Neutrophil (primary cell): ENCODE measurements at regions not wholly inside any gene's neighbourhood (a gene's known extent, or its start where the extent isn't known, plus 50 kb on each side); places are given as distances from the start of the nearest gene placed in this dataset.

Experiments used
- H3K27ac ChIP-seq: fragments of 200-600 bp; sonication (generic); 2 replicates; pipeline ENCODE4 v1.5.1; 2016; ENCODE audit warnings: mild to moderate bottlenecking, moderate library complexity
- H3K27me3 ChIP-seq: fragments of 200-600 bp; sonication (generic); 2 replicates; pipeline ENCODE4 v1.6.0; 2016; ENCODE audit warnings: mild to moderate bottlenecking
- H3K36me3 ChIP-seq: fragments of 200-600 bp; sonication (generic); 2 replicates; pipeline ENCODE4 v1.5.1; 2017
- H3K4me1 ChIP-seq, 2 experiments: fragments of 200-600 bp in 1 of 2; sonication (generic) in 1 of 2; 1 replicate in 1 of 2; 2 replicates in 1 of 2; pipeline versions ENCODE4 v1.5.1 to v1.6.1; 2013 to 2016; ENCODE audit warnings: low read depth in 1 of 2, low read length in 1 of 2, mild to moderate bottlenecking in 1 of 2, moderate library complexity in 1 of 2; ENCODE audit not compliant: control insufficient read depth in 1 of 2, insufficient read depth in 1 of 2
- H3K4me3 ChIP-seq, 2 experiments: fragments of 200-600 bp in 1 of 2; sonication (generic) in 1 of 2; 1 replicate in 1 of 2; 2 replicates in 1 of 2; pipeline ENCODE4 v1.5.1; 2013 to 2016; ENCODE audit warnings: low read depth in 1 of 2, low read length in 1 of 2, mild to moderate bottlenecking in 1 of 2, moderate library complexity in 1 of 2
- H3K9me3 ChIP-seq: fragments of 200-600 bp; sonication (generic); 2 replicates; pipeline ENCODE4 v1.5.1; 2016
- TF ChIP-seq, protein P1 (sequence below): fragments of 200-600 bp; sonication (generic); IDR thresholded peaks from 2 replicates; pipeline ENCODE4 v1.5.1; 2016; ENCODE audit warnings: antibody characterized with exemption

DNA sequence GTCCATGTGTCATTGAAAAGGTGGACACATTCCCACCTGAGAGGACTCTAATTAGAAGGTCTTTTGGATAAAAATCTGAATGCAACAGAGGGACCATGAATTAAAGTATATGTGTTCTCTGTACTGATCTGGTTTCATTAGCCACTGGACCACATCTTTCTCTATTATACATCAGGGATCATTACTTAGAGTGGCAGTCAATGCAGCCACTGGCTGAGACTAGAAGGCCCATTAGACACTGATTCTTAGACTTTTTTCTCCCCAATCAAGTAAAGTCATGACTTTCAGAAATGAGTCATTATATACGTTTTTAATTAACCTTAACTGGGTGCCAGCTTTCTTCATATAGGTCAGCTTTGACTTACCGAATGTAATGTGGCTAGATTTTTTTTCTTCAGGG lies 550.8 kb upstream of the CFAP20DC start:
- Histone ChIP-seq H3K36me3 (no peaks in the 10 kb centered on the region), H3K4me3 (no peak overlapping the region), H3K27me3 (no peaks in the 10 kb centered on the region), H3K4me1 (no peaks in the 10 kb centered on the region), H3K9me3 (no peaks in the 10 kb centered on the region), H3K27ac (no peak overlapping the region)
- TF ChIP-seq, protein P1, sequence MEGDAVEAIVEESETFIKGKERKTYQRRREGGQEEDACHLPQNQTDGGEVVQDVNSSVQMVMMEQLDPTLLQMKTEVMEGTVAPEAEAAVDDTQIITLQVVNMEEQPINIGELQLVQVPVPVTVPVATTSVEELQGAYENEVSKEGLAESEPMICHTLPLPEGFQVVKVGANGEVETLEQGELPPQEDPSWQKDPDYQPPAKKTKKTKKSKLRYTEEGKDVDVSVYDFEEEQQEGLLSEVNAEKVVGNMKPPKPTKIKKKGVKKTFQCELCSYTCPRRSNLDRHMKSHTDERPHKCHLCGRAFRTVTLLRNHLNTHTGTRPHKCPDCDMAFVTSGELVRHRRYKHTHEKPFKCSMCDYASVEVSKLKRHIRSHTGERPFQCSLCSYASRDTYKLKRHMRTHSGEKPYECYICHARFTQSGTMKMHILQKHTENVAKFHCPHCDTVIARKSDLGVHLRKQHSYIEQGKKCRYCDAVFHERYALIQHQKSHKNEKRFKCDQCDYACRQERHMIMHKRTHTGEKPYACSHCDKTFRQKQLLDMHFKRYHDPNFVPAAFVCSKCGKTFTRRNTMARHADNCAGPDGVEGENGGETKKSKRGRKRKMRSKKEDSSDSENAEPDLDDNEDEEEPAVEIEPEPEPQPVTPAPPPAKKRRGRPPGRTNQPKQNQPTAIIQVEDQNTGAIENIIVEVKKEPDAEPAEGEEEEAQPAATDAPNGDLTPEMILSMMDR, result no peak

DNA sequence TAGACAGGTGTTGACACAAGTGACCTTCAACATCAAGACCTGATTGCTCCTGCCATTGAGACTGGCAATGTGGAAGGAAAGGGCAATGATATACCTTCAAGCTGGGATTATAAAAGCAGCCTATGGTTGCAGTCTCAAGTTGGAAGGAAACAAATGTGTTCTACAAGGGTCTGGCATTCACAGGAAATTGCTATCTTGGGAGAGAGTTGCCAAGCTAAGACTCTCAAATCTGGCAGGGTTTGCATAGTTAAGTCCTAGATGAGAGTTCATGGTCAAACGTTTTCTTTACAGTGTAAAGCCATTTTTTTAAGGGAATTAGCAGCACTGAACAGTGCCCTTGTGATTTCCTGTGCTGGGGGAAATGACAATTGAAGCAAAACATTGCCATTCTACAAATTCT lies 546.9 kb upstream of the CFAP20DC start:
- Histone ChIP-seq H3K4me1 (no peaks in the 10 kb centered on the region), H3K36me3 (no peaks in the 10 kb centered on the region)
- TF ChIP-seq, protein P1, result no peak

DNA sequence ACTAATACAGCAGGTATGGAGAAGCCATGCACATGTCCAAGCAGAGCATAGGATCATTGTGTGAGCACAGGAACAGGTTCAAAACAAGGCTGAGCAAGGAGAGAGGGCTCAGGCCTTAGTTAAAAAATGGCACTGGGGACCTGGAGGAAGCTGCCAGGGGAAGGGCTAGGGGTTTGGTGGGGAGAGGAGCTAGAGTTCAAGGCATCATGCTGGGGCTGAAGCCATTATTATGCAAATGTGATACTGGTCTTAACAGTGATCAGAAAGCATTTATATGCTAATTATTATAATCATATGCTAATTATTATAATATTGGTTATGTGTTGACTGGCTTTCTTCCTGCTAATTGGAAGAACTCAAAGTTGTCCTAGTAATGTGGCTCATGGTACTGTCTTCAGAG lies 546.0 kb upstream of the CFAP20DC start:
- no peaks in the 10 kb centered on the region for H3K4me1 ChIP-seq
- no peaks in the 10 kb centered on the region for H3K9me3 ChIP-seq
- TF ChIP-seq, protein P1, result no peak
- H3K4me3 ChIP-seq, result no peak overlapping the region
- H3K36me3 ChIP-seq, result no peaks in the 10 kb centered on the region
- H3K27me3 ChIP-seq, result no peaks in the 10 kb centered on the region
- H3K27ac ChIP-seq, result no peak overlapping the region

More for the DNA sequence above, 546.9 kb upstream of the CFAP20DC start:
- H3K27me3 ChIP-seq, result no peaks in the 10 kb centered on the region
- H3K4me3 ChIP-seq, result no peak overlapping the region
- H3K9me3 ChIP-seq, result no peaks in the 10 kb centered on the region
- no peak overlapping the region for H3K27ac ChIP-seq

- Histone ChIP-seq H3K4me1 (no peaks in the 10 kb centered on the region), H3K36me3 (no peaks in the 10 kb centered on the region), H3K27me3 (no peaks in the 10 kb centered on the region), H3K27ac (no peak overlapping the region), H3K4me3 (no peak overlapping the region), H3K9me3 (no peaks in the 10 kb centered on the region)
- TF ChIP-seq, protein P1, result no peak
Measured at GRCh38 chr3:59593380-59593779, 543.6 kb upstream of the CFAP20DC start.

GRCh38 chr3:59580996-59581395 lies 531.2 kb upstream of the CFAP20DC start:
- Histone ChIP-seq H3K36me3 (no peaks in the 10 kb centered on the region), H3K27ac (no peak overlapping the region), H3K9me3 (no peaks in the 10 kb centered on the region), H3K4me3 (no peak overlapping the region), H3K4me1 (no peaks in the 10 kb centered on the region), H3K27me3 (no peaks in the 10 kb centered on the region)
- TF ChIP-seq, protein P1, result no peak

DNA sequence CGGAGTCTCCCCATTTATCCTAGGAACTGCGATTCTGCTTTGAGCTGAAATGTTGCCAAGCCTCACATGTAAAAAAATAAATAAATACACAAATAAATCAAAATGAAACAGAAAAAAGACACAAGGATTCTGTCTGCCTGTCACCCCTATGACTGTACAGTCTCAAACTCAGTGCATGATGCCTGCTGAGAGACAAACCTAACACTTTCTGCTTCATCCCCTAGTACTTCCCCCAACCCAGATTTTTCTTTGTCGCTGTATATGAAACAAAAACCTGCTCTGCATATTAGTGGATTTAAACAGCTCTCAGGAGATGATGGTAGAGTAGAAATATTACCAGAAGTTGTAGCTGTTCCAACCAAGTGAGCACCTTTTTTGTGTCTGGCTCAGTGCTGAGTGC lies 530.7 kb upstream of the CFAP20DC start:
- H3K27me3 ChIP-seq, result no peaks in the 10 kb centered on the region
- no peak overlapping the region for H3K4me3 ChIP-seq
- H3K4me1 ChIP-seq, result no peaks in the 10 kb centered on the region
- no peaks in the 10 kb centered on the region for H3K9me3 ChIP-seq
- H3K27ac ChIP-seq, result no peak overlapping the region
- no peaks in the 10 kb centered on the region for H3K36me3 ChIP-seq
- TF ChIP-seq, protein P1, result no peak
